ENCODE measurements at regions not wholly inside any gene's neighbourhood (a gene's known extent, or its start where the extent isn't known, plus 50 kb on each side); places are given as distances from the start of the nearest gene placed in this dataset.

GRCh38 chr16:58797137-58797801 lies 63.2 kb upstream of the GOT2 start:
- Histone ChIP-seq H2AFZ (ENCODE audit: low read depth, low read length) (no peak overlapping the region), H3K9me3 (ENCODE audit: low read length) (no peaks in the 10 kb centered on the region), H3F3A (ENCODE audit: insufficient read depth, low read length, poor library complexity, severe bottlenecking) (no peaks in the 10 kb centered on the region), H3K4me3 (ENCODE audit: low read length) (no peak overlapping the region), H3K9ac (ENCODE audit: low read length) (no peak overlapping the region), H3K27me3 (ENCODE audit: insufficient read depth, low read depth, low read length) (no peaks in the 10 kb centered on the region), H3K4me2 (ENCODE audit: low read length) (no peak overlapping the region), H3K36me3 (ENCODE audit: insufficient read depth, low read length) (no peaks in the 10 kb centered on the region), H3K27ac (ENCODE audit: low read length) (no peak overlapping the region), H3K79me2 (replicated peaks; ENCODE audit: insufficient read depth, low read length) (no peaks in the 10 kb centered on the region), H3K9me2 (ENCODE audit: insufficient read depth, low read length) (no peaks in the 10 kb centered on the region), H4K20me1 (ENCODE audit: insufficient read depth) (no peaks in the 10 kb centered on the region)
- no peak for TF ChIP-seq MXI1 (conservative IDR thresholded peaks at IDR 0.05; ENCODE audit: poor library complexity, severe bottlenecking)
- TF ChIP-seq RAD21 (conservative IDR thresholded peaks at IDR 0.05), result no peak
- no peak for TF ChIP-seq EP300 (conservative IDR thresholded peaks at IDR 0.05; ENCODE audit: poor library complexity, severe bottlenecking)
- no peak for TF ChIP-seq TAF1 (IDR thresholded peaks at IDR 0.05; ENCODE audit: low read depth)
- TF ChIP-seq POLR2AphosphoS5 (IDR thresholded peaks at IDR 0.05), result no peak
- no peak for TF ChIP-seq CTCF (IDR thresholded peaks at IDR 0.05; ENCODE audit: poor library complexity, severe bottlenecking)
- no peak for TF ChIP-seq EZH2 (IDR thresholded peaks at IDR 0.05; ENCODE audit: borderline replicate concordance, insufficient read depth, low read length, poor library complexity, severe bottlenecking)
- no peak for TF ChIP-seq SMC3 (conservative IDR thresholded peaks at IDR 0.05; ENCODE audit: poor library complexity)
- no peak for TF ChIP-seq REST (IDR thresholded peaks at IDR 0.05; ENCODE audit: borderline replicate concordance)

GRCh38 chr16:58793366-58793765 lies 59.2 kb upstream of the GOT2 start:
- Histone ChIP-seq H4K20me1 (ENCODE audit: insufficient read depth) (no peaks in the 10 kb centered on the region), H3F3A (ENCODE audit: insufficient read depth, low read length, poor library complexity, severe bottlenecking) (no peaks in the 10 kb centered on the region), H3K79me2 (replicated peaks; ENCODE audit: insufficient read depth, low read length) (no peaks in the 10 kb centered on the region), H3K9me3 (ENCODE audit: low read length) (no peaks in the 10 kb centered on the region), H3K27me3 (ENCODE audit: insufficient read depth, low read depth, low read length) (no peaks in the 10 kb centered on the region), H3K4me3 (ENCODE audit: low read length) (no peak overlapping the region), H3K9ac (ENCODE audit: low read length) (no peak overlapping the region), H3K36me3 (ENCODE audit: insufficient read depth, low read length) (no peaks in the 10 kb centered on the region), H3K27ac (ENCODE audit: low read length) (no peak overlapping the region), H3K4me2 (ENCODE audit: low read length) (no peak overlapping the region), H2AFZ (ENCODE audit: low read depth, low read length) (no peak overlapping the region), H3K9me2 (ENCODE audit: insufficient read depth, low read length) (no peaks in the 10 kb centered on the region)
- no peak for TF ChIP-seq EZH2 (IDR thresholded peaks at IDR 0.05; ENCODE audit: borderline replicate concordance, insufficient read depth, low read length, poor library complexity, severe bottlenecking)
- no peak for TF ChIP-seq POLR2AphosphoS5 (IDR thresholded peaks at IDR 0.05)
- TF ChIP-seq SMC3 (conservative IDR thresholded peaks at IDR 0.05; ENCODE audit: poor library complexity), result no peak
- no peak for TF ChIP-seq REST (IDR thresholded peaks at IDR 0.05; ENCODE audit: borderline replicate concordance)
- TF ChIP-seq TAF1 (IDR thresholded peaks at IDR 0.05; ENCODE audit: low read depth), result no peak
- no peak for TF ChIP-seq RAD21 (conservative IDR thresholded peaks at IDR 0.05)
- TF ChIP-seq EP300 (conservative IDR thresholded peaks at IDR 0.05; ENCODE audit: poor library complexity, severe bottlenecking), result no peak
- no peak for TF ChIP-seq CTCF (IDR thresholded peaks at IDR 0.05; ENCODE audit: poor library complexity, severe bottlenecking)
- TF ChIP-seq MXI1 (conservative IDR thresholded peaks at IDR 0.05; ENCODE audit: poor library complexity, severe bottlenecking), result no peak

Data from neural cell (in vitro differentiated cells).